Epithelial cell of esophagus (primary cell): ENCODE measurements at regions not wholly inside any gene's neighbourhood (a gene's known extent, or its start where the extent isn't known, plus 50 kb on each side); places are given as distances from the start of the nearest gene placed in this dataset.

Source experiments
- DNase-seq: peaks from one replicate; pipeline ENCODE4 v3.0.0; 2010; ENCODE audit warnings: low read depth
- H3K4me3 ChIP-seq: 2 replicates; pipeline ENCODE4 v1.5.1; 2011; ENCODE audit warnings: mild to moderate bottlenecking, low read length, control low read depth
- CTCF ChIP-seq: IDR thresholded peaks from 2 replicates; pipeline ENCODE4 v1.5.1; 2011; ENCODE audit warnings: low read depth, mild to moderate bottlenecking, low read length, control low read depth, inconsistent platforms; ENCODE audit not compliant: insufficient read depth; ENCODE audit errors: missing control alignments

GRCh38 chr14:94914191-94914590, 144.3 kb upstream of the GSC start:
- H3K4me3 ChIP-seq = no peak overlapping the region
- no peak for TF ChIP-seq CTCF
- DNase-seq = no peak

GRCh38 chr14:94907626-94908261, 137.8 kb upstream of the GSC start:
- H3K4me3 ChIP-seq = no peak overlapping the region
- no peak for TF ChIP-seq CTCF
- no peak for DNase-seq

GRCh38 chr14:94906991-94907587, 137.2 kb upstream of the GSC start:
- H3K4me3 ChIP-seq = no peak overlapping the region
- TF ChIP-seq CTCF = no peak
- no peak for DNase-seq

GRCh38 chr14:94906577-94906976, 136.7 kb upstream of the GSC start:
- no peak for TF ChIP-seq CTCF
- no peak for DNase-seq
- H3K4me3 ChIP-seq = no peak overlapping the region

- DNase-seq = no peak
- H3K4me3 ChIP-seq = no peak overlapping the region
- no peak for TF ChIP-seq CTCF
These were observed 134.7 kb upstream of the GSC start for GRCh38 chr14:94904636-94905035.

GRCh38 chr14:94903883-94904282, 134.0 kb upstream of the GSC start:
- DNase-seq = no peak
- TF ChIP-seq CTCF = no peak
- no peak overlapping the region for H3K4me3 ChIP-seq

GRCh38 chr14:94903338-94903737, 133.4 kb upstream of the GSC start:
- TF ChIP-seq CTCF = no peak
- DNase-seq = no peak
- no peak overlapping the region for H3K4me3 ChIP-seq
